NCI-H1436 (cell line): ENCODE measurements at regions not wholly inside any gene's neighbourhood (a gene's known extent, or its start where the extent isn't known, plus 50 kb on each side); places are given as distances from the start of the nearest gene placed in this dataset.

ENCODE experiments used
- DNase-seq: peaks from one replicate; lab custom pipeline; 2025; lab: John Stamatoyannopoulos, UW

GRCh38 chr18:67232406-67232805 is 284.1 kb downstream of the DSEL start:
- no peak for DNase-seq

GRCh38 chr18:67222887-67223286 is 293.6 kb downstream of the DSEL start:
- DNase-seq, result no peak

- DNase-seq, result no peak
These were observed 296.7 kb downstream of the DSEL start for GRCh38 chr18:67219821-67220220.

- DNase-seq, result no peak
These were observed 298.0 kb downstream of the DSEL start for GRCh38 chr18:67218556-67218955.

- peak; percentile 54 for DNase-seq
These were observed 298.9 kb downstream of the DSEL start for GRCh38 chr18:67217551-67218166.

GRCh38 chr18:67216846-67217245 is 299.7 kb downstream of the DSEL start:
- DNase-seq, result no peak

- no peak for DNase-seq
These were observed 300.8 kb downstream of the DSEL start for GRCh38 chr18:67215686-67216085.

GRCh38 chr18:67211646-67212045 is 304.9 kb downstream of the DSEL start:
- DNase-seq, result no peak

- no peak for DNase-seq
These were observed 315.9 kb downstream of the DSEL start for GRCh38 chr18:67200665-67201064.

- DNase-seq, result peak; percentile 61
These were observed 316.4 kb downstream of the DSEL start for GRCh38 chr18:67199993-67200617.

- no peak for DNase-seq
These were observed 321.6 kb downstream of the DSEL start for GRCh38 chr18:67194886-67195285.

- no peak for DNase-seq
These were observed 324.0 kb downstream of the DSEL start for GRCh38 chr18:67192535-67192934.

- no peak for DNase-seq
These were observed 333.1 kb downstream of the DSEL start for GRCh38 chr18:67183398-67183797.

GRCh38 chr18:67179726-67180125 is 336.8 kb downstream of the DSEL start:
- DNase-seq, result no peak

GRCh38 chr18:67159662-67160061 is 356.9 kb downstream of the DSEL start:
- DNase-seq, result no peak

GRCh38 chr18:67154979-67155378 is 361.5 kb downstream of the DSEL start:
- DNase-seq, result no peak

- no peak for DNase-seq
These were observed 365.2 kb downstream of the DSEL start for GRCh38 chr18:67151366-67151765.

- no peak for DNase-seq
These were observed 370.8 kb downstream of the DSEL start for GRCh38 chr18:67145586-67146292.

- DNase-seq, result peak; percentile 45
These were observed 372.2 kb downstream of the DSEL start for GRCh38 chr18:67144329-67144728.

- peak; percentile 13 for DNase-seq
These were observed 373.5 kb downstream of the DSEL start for GRCh38 chr18:67143028-67143427.

GRCh38 chr18:67142604-67143003 is 373.9 kb downstream of the DSEL start:
- no peak for DNase-seq

GRCh38 chr18:67140495-67140894 is 376.0 kb downstream of the DSEL start:
- DNase-seq, result no peak

GRCh38 chr18:67139899-67140298 is 376.6 kb downstream of the DSEL start:
- no peak for DNase-seq
